HCT116 (cell line): ENCODE measurements at regions not wholly inside any gene's neighbourhood (a gene's known extent, or its start where the extent isn't known, plus 50 kb on each side); places are given as distances from the start of the nearest gene placed in this dataset.

Source experiments
- ATAC-seq: fragments of 200-7000 bp; cut with Tn5 transposase; 2 replicates; pipeline ENCODE4 v1.9.1; 2020; ENCODE audit warnings: mild to moderate bottlenecking, moderate library complexity
- BruUV-seq: library from RNA; stranded (reverse); fragments of 400-500 nt; replicated peaks from 2 replicates; lab custom pipeline; 2021; lab: Mats Ljungman, UMichigan
- CTCF ChIA-PET: fragments of 300-600 bp; sonication (Branson Sonifier 250); formaldehyde crosslinking; loops from one replicate; lab custom pipeline; 2021; ENCODE audit warnings: antibody characterized with exemption; lab: Charles Lee
- POLR2A ChIA-PET: fragments of 300-600, 350-600 bp; sonication (Branson Sonifier 250); formaldehyde crosslinking; loops from one replicate; lab custom pipeline; 2021; ENCODE audit warnings: antibody characterized with exemption; lab: Charles Lee
- RAD21 ChIA-PET, 2 experiments: fragments of 300-600 bp; sonication (Branson Sonifier 250); formaldehyde crosslinking; loops; one replicate each; lab custom pipeline; 2023; ENCODE audit warnings: low total read pairs in 2 of 2; ENCODE audit not compliant: uncharacterized antibody in 2 of 2, unreplicated experiment in 2 of 2, low non-redundant PET in 1 of 2; lab: Charles Lee
- DNase-seq: peaks from one replicate; pipeline ENCODE4 v3.0.0-alpha.2; 2010; ENCODE audit warnings: low read depth, low spot score
- H2AFZ ChIP-seq: fragments of 200-600 bp; shearing (Covaris generic), sonication (generic); 2 replicates; pipeline ENCODE4 v1.6.1; 2017; ENCODE audit warnings: low read depth, mixed run types, mixed read lengths, antibody characterized with exemption, low read length; ENCODE audit not compliant: poor library complexity, severe bottlenecking
- H3K27ac ChIP-seq: 2 replicates; pipeline ENCODE4 v1.5.1; 2012; ENCODE audit warnings: low read depth, low read length
- H3K27me3 ChIP-seq: fragments of 200-600 bp; sonication (generic); 2 replicates; pipeline ENCODE4 v1.6.1; 2016; ENCODE audit warnings: mixed run types, low read length, mixed read lengths; ENCODE audit not compliant: insufficient read depth
- H3K36me3 ChIP-seq, 2 experiments: fragments of 200-500 bp in 1 of 2; fragments of 200-600 bp in 1 of 2; sonication (Bioruptor generic) in 1 of 2; sonication (generic) in 1 of 2; 2 replicates each; pipeline versions ENCODE4 v1.5.1 to v1.6.1; 2014 to 2016; ENCODE audit warnings: low read length in 2 of 2, inconsistent platforms in 1 of 2, mixed read lengths in 1 of 2, mixed run types in 1 of 2; ENCODE audit not compliant: insufficient read depth in 2 of 2, control insufficient read depth in 1 of 2
- H3K4me1 ChIP-seq, 2 experiments: fragments of 200-600 bp in 1 of 2; sonication (generic) in 1 of 2; 2 replicates each; pipeline versions ENCODE4 v1.5.1 to v1.6.1; 2012 to 2017; ENCODE audit warnings: low read length in 2 of 2, inconsistent platforms in 1 of 2, mild to moderate bottlenecking in 1 of 2, mixed read lengths in 1 of 2, mixed run types in 1 of 2, moderate library complexity in 1 of 2; ENCODE audit not compliant: insufficient read depth in 2 of 2, control insufficient read depth in 1 of 2
- H3K4me2 ChIP-seq: fragments of 200-600 bp; sonication (generic); 2 replicates; pipeline ENCODE4 v1.6.1; 2017; ENCODE audit warnings: mixed run types, low read length, mixed read lengths
- H3K4me3 ChIP-seq, 2 experiments: fragments of 200-600 bp in 1 of 2; sonication (generic) in 1 of 2; replicated peaks in 1 of 2; 2 replicates each; pipeline ENCODE4 v1.5.1; 2011 to 2016; ENCODE audit warnings: low read length in 2 of 2, control low read depth in 1 of 2, low read depth in 1 of 2, mild to moderate bottlenecking in 1 of 2, mixed read lengths in 1 of 2, mixed run types in 1 of 2
- H3K79me2 ChIP-seq: fragments of 200-600 bp; sonication (generic); 2 replicates; pipeline ENCODE4 v1.6.1; 2017; ENCODE audit warnings: mild to moderate bottlenecking, mixed run types, low read length, moderate library complexity, mixed read lengths; ENCODE audit not compliant: insufficient read depth
- H3K9ac ChIP-seq: fragments of 200-600 bp; sonication (generic); 2 replicates; pipeline ENCODE4 v1.6.1; 2016; ENCODE audit warnings: low read length, mixed read lengths
- H3K9me2 ChIP-seq: fragments of 200-600 bp; sonication (generic), shearing (Covaris generic); 2 replicates; pipeline ENCODE4 v1.6.1; 2017; ENCODE audit warnings: mixed run types, mild to moderate bottlenecking, moderate library complexity; ENCODE audit not compliant: insufficient read depth
- H3K9me3 ChIP-seq, 2 experiments: fragments of 200-500 bp in 1 of 2; fragments of 200-600 bp in 1 of 2; sonication (Bioruptor generic) in 1 of 2; sonication (generic) in 1 of 2; 2 replicates each; pipeline ENCODE4 v1.6.1; 2014 to 2017; ENCODE audit warnings: low read length in 2 of 2, mixed read lengths in 2 of 2, inconsistent platforms in 1 of 2, low read depth in 1 of 2, mild to moderate bottlenecking in 1 of 2, mixed run types in 1 of 2, moderate library complexity in 1 of 2; ENCODE audit not compliant: control insufficient read depth in 1 of 2, insufficient read depth in 1 of 2
- H4K20me1 ChIP-seq: fragments of 200-600 bp; sonication (generic), shearing (Covaris generic); 2 replicates; pipeline ENCODE4 v1.6.1; 2017; ENCODE audit warnings: mixed run types, mild to moderate bottlenecking, moderate library complexity; ENCODE audit not compliant: insufficient read depth
- EGR1 ChIP-seq: IDR thresholded peaks from 2 replicates; pipeline ENCODE4 v1.6.1; 2012; ENCODE audit warnings: low read depth
- ELF1 ChIP-seq: IDR thresholded peaks from 2 replicates; pipeline ENCODE4 v1.6.1; 2012; ENCODE audit warnings: low read depth, borderline replicate concordance
- EZH2phosphoT487 ChIP-seq: fragments of 200-600 bp; IDR thresholded peaks from 2 replicates; pipeline ENCODE4 v1.6.1; 2018; ENCODE audit warnings: antibody characterized with exemption, borderline replicate concordance
- POLR2A ChIP-seq: IDR thresholded peaks from 2 replicates; pipeline ENCODE4 v1.7.0; 2011; ENCODE audit warnings: borderline replicate concordance; ENCODE audit not compliant: insufficient read depth, insufficient read length; ENCODE audit errors: extremely low read depth
- REST ChIP-seq: IDR thresholded peaks from 2 replicates; pipeline ENCODE4 v1.6.1; 2012; ENCODE audit warnings: low read depth
- ZNF274 ChIP-seq: fragments of 200-500 bp; sonication (Bioruptor generic); IDR thresholded peaks from 2 replicates; pipeline ENCODE4 v1.6.1; 2014; ENCODE audit warnings: mild to moderate bottlenecking, low read depth, low read length, inconsistent platforms
- intact Hi-C: fragments of 100-400 bp; cut with micrococcal nuclease; formaldehyde crosslinking; loops from 2 replicates; pipeline ENCODE4 v1.10.0; 2022
- TF ChIP-seq, protein P1 (sequence below): IDR thresholded peaks from 2 replicates; pipeline ENCODE4 v1.6.1; 2012
- TF ChIP-seq, protein P2 (sequence below): IDR thresholded peaks from 2 replicates; pipeline ENCODE4 v1.6.1; 2012

GRCh38 chr5:135176991-135177390 is 143.0 kb upstream of the PITX1 start:
- DNase-seq (no peak), ATAC-seq (no peak)
- intact Hi-C loops = no loop called here
- Histone ChIP-seq H3K4me2 (no peak overlapping the region), H3K79me2 (no peaks in the 10 kb centered on the region), H3K9me2 (no peaks in the 10 kb centered on the region), H3K9me3 (no peaks in the 10 kb centered on the region), H3K27me3 (peaks cover 11% of the 10 kb centered on the region), H4K20me1 (no peaks in the 10 kb centered on the region), H3K4me1 (peaks cover 7 to 13% of the 10 kb centered on the region in 2 experiments; a peak in 3 of 4 replicates), H3K9ac (no peak overlapping the region), H2AFZ (no peak overlapping the region), H3K27ac (no peak overlapping the region), H3K36me3 (no peaks in the 10 kb centered on the region), H3K4me3 (no peak overlapping the region)
- TF ChIP-seq ELF1 = no peak
- TF ChIP-seq ZNF274 = no peak
- no peak for TF ChIP-seq POLR2A
- TF ChIP-seq EGR1 = no peak
- no peak for TF ChIP-seq REST
- no peak for TF ChIP-seq EZH2phosphoT487
- TF ChIP-seq, protein P1, sequence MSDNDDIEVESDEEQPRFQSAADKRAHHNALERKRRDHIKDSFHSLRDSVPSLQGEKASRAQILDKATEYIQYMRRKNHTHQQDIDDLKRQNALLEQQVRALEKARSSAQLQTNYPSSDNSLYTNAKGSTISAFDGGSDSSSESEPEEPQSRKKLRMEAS = no peak
- TF ChIP-seq, protein P2, sequence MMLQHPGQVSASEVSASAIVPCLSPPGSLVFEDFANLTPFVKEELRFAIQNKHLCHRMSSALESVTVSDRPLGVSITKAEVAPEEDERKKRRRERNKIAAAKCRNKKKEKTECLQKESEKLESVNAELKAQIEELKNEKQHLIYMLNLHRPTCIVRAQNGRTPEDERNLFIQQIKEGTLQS = no peak
- ChIA-PET CTCF (no interaction called here), POLR2A (no interaction called here), RAD21 (no interaction called here)
- BruUV-seq = no TSS peak
